ENCODE measurements at regions not wholly inside any gene's neighbourhood (a gene's known extent, or its start where the extent isn't known, plus 50 kb on each side); places are given as distances from the start of the nearest gene placed in this dataset.

DNA sequence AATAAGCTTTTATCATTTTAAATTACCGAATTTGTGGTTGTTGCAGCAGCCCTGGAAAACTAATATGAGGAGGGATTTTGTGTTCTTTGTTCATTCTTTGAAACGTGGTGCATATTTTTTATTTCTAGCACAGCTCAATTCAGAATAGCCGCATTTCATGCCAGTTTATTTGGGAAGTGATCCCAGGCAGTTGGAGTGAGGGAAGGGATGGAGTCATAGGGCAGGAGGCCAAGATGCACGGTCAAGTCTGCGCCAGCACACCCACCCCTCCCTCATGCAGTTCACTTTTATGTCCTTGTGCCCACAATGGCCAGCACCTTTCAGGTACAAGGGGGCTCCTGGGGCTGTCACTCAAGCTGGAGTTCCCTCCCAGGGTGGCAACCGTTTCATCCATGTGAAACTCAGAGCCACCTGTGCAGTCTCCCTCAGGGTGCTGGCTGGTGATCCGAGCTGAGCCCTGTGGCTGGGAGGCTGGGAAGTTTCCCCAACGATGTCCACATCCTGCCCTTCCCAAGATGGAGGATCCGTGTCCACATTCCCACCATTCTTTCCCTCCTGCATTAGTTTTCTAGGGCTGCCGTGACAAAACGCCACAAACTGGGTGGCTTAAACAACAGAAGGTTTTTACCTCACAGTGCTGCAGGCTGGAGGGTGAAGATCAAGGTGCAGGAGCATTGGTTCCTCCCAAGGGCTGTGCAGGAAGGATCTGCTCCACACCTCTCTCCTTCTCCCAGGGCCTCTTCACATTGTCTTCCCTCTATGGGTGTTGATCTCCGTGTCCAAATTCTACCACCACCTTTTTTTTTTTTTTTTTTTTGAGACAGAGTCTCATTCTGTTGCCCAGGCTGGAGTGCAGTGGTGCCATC lies 68.5 kb upstream of the ITGA6 start:
- TF ChIP-seq SUZ12 (IDR thresholded peaks at IDR 0.05; ENCODE audit: extremely low read depth, insufficient read depth, insufficient read length) (no peak), YY1 (IDR thresholded peaks at IDR 0.05; ENCODE audit: insufficient read depth, insufficient read length) (no peak), ZNF274 (IDR thresholded peaks at IDR 0.05; ENCODE audit: low read depth, low read length) (no peak)

All from NT2/D1 (cell line).